ENCODE measurements at regions not wholly inside any gene's neighbourhood (a gene's known extent, or its start where the extent isn't known, plus 50 kb on each side); places are given as distances from the start of the nearest gene placed in this dataset.

- ChIA-PET POLR2A (interaction anchor here (0.6 kb wide), 2 partner anchors 720 to 1744 kb away, joined by 3 read pairs; no protein-coding TSS in a partner anchor), CTCF (ENCODE audit: unreplicated experiment) (no interaction called here)
- Histone ChIP-seq H3K79me2 (ENCODE audit: insufficient read depth, low read depth, low read length) (no peaks in the 10 kb centered on the region), H3K36me3 (ENCODE audit: insufficient read depth, low read length) (no peaks in the 10 kb centered on the region), H3K9me2 (ENCODE audit: insufficient read depth, low read length) (no peaks in the 10 kb centered on the region), H2AFZ (ENCODE audit: low read length) (no peak overlapping the region), H3K4me2 (ENCODE audit: low read length) (no peak overlapping the region), H3K4me3 (ENCODE audit: low read depth, low read length, poor library complexity, severe bottlenecking) (no peak overlapping the region), H3K9me3 (ENCODE audit: low read length) (no peaks in the 10 kb centered on the region), H3K4me1 (ENCODE audit: insufficient read depth, low read length, poor library complexity, severe bottlenecking) (no peaks in the 10 kb centered on the region), H3K27ac (ENCODE audit: low read depth, low read length, poor library complexity, severe bottlenecking) (no peak overlapping the region), H4K20me1 (ENCODE audit: insufficient read depth, low read length) (no peaks in the 10 kb centered on the region)
- DNase-seq (ENCODE audit: low spot score) = no peak
- no peak for TF ChIP-seq EZH2phosphoT487 (IDR thresholded peaks at IDR 0.05; ENCODE audit: borderline replicate concordance, low read depth, low read length)
- intact Hi-C loops (cut with micrococcal nuclease; ENCODE audit: unreplicated experiment) = no loop called here
- BruUV-seq (replicated peaks) = no TSS peak
These were observed 653.0 kb upstream of the MEF2C start for GRCh38 chr5:89536020-89536419.

DNA sequence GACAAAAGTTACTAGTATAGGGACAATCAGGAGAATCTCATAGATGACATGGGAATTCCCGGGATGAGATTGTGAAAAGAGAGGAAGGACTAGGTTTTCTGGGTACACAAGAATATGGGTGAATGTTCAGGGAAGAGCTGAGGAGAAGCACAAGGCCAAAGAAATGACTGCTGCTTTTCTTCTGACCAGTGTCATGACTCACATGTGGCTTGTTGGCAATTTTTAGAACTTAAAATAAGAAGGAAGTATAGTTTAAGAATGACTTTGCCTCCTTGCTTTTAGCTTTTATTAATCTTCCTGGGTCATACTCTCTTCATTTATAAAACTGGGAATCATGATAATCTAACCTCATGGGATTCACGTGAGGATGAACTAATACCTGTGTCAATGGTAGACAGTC lies 652.4 kb upstream of the MEF2C start:
- Histone ChIP-seq H3K36me3 (ENCODE audit: insufficient read depth, low read length) (no peaks in the 10 kb centered on the region), H3K9me3 (ENCODE audit: low read length) (no peaks in the 10 kb centered on the region), H3K27ac (ENCODE audit: low read depth, low read length, poor library complexity, severe bottlenecking) (no peak overlapping the region), H3K4me2 (ENCODE audit: low read length) (no peak overlapping the region), H2AFZ (ENCODE audit: low read length) (no peak overlapping the region), H3K4me3 (ENCODE audit: low read depth, low read length, poor library complexity, severe bottlenecking) (no peak overlapping the region), H4K20me1 (ENCODE audit: insufficient read depth, low read length) (no peaks in the 10 kb centered on the region), H3K4me1 (ENCODE audit: insufficient read depth, low read length, poor library complexity, severe bottlenecking) (no peaks in the 10 kb centered on the region), H3K79me2 (ENCODE audit: insufficient read depth, low read depth, low read length) (no peaks in the 10 kb centered on the region), H3K9me2 (ENCODE audit: insufficient read depth, low read length) (no peaks in the 10 kb centered on the region)
- intact Hi-C loops (cut with micrococcal nuclease; ENCODE audit: unreplicated experiment) = no loop called here
- ChIA-PET POLR2A (interaction anchor here (0.6 to 0.7 kb wide), 3 partner anchors 719 to 1744 kb away, joined by 3 to 4 read pairs (median 3); no protein-coding TSS in a partner anchor), CTCF (ENCODE audit: unreplicated experiment) (no interaction called here)
- no TSS peak for BruUV-seq (replicated peaks)
- DNase-seq (ENCODE audit: low spot score) = no peak
- TF ChIP-seq, protein P1, sequence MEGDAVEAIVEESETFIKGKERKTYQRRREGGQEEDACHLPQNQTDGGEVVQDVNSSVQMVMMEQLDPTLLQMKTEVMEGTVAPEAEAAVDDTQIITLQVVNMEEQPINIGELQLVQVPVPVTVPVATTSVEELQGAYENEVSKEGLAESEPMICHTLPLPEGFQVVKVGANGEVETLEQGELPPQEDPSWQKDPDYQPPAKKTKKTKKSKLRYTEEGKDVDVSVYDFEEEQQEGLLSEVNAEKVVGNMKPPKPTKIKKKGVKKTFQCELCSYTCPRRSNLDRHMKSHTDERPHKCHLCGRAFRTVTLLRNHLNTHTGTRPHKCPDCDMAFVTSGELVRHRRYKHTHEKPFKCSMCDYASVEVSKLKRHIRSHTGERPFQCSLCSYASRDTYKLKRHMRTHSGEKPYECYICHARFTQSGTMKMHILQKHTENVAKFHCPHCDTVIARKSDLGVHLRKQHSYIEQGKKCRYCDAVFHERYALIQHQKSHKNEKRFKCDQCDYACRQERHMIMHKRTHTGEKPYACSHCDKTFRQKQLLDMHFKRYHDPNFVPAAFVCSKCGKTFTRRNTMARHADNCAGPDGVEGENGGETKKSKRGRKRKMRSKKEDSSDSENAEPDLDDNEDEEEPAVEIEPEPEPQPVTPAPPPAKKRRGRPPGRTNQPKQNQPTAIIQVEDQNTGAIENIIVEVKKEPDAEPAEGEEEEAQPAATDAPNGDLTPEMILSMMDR (conservative IDR thresholded peaks at IDR 0.05; ENCODE audit: low read length) = no peak
- TF ChIP-seq EZH2phosphoT487 (IDR thresholded peaks at IDR 0.05; ENCODE audit: borderline replicate concordance, low read depth, low read length) = no peak

DNA sequence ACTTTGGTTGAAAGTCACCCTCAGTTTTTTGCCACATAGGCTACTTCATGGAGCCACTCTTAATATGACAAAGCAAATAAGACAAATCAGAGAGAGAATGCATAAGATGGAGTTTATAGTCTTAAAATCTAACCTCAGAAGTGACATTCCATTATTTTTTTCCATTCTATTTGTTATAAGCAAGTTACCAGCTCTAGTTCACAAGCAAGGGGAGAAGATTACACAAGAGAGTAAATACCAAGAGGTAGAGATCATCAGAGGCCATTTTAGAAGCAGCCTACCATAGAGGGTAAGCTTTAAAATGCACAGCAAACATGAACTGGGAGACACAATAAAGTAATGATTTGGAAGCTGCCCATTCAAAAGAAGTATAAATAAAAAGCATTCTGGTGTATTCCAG lies 651.3 kb upstream of the MEF2C start:
- no TSS peak for BruUV-seq (replicated peaks)
- no peaks in the 10 kb centered on the region for H3K4me1 ChIP-seq (ENCODE audit: insufficient read depth, low read length, poor library complexity, severe bottlenecking)
- no peak overlapping the region for H3K4me3 ChIP-seq (ENCODE audit: low read depth, low read length, poor library complexity, severe bottlenecking)
- POLR2A ChIA-PET = interaction anchor here (1.2 kb wide), 1 partner anchor 8 kb away, joined by 3 read pairs; no protein-coding TSS in a partner anchor
- TF ChIP-seq, protein P1 (conservative IDR thresholded peaks at IDR 0.05; ENCODE audit: low read length) = no peak
- TF ChIP-seq EZH2phosphoT487 (IDR thresholded peaks at IDR 0.05; ENCODE audit: borderline replicate concordance, low read depth, low read length) = no peak
- H3K9me3 ChIP-seq (ENCODE audit: low read length) = no peaks in the 10 kb centered on the region
- no peaks in the 10 kb centered on the region for H3K79me2 ChIP-seq (ENCODE audit: insufficient read depth, low read depth, low read length)
- intact Hi-C loops (cut with micrococcal nuclease; ENCODE audit: unreplicated experiment) = no loop called here
- H3K9me2 ChIP-seq (ENCODE audit: insufficient read depth, low read length) = no peaks in the 10 kb centered on the region
- no peak for DNase-seq (ENCODE audit: low spot score)
- no peak overlapping the region for H3K4me2 ChIP-seq (ENCODE audit: low read length)
- CTCF ChIA-PET (ENCODE audit: unreplicated experiment) = no interaction called here
- H3K27ac ChIP-seq (ENCODE audit: low read depth, low read length, poor library complexity, severe bottlenecking) = no peak overlapping the region
- H4K20me1 ChIP-seq (ENCODE audit: insufficient read depth, low read length) = no peaks in the 10 kb centered on the region
- H3K36me3 ChIP-seq (ENCODE audit: insufficient read depth, low read length) = no peaks in the 10 kb centered on the region
- no peak overlapping the region for H2AFZ ChIP-seq (ENCODE audit: low read length)

Measured in OCI-LY7 (cell line).